K562 (cell line): ENCODE measurements at regions not wholly inside any gene's neighbourhood (a gene's known extent, or its start where the extent isn't known, plus 50 kb on each side); places are given as distances from the start of the nearest gene placed in this dataset.

Experiments used
- ATAC-seq: fragments of 200-7000 bp; cut with Tn5 transposase; 3 replicates; pipeline ENCODE4 v1.9.1; 2020; ENCODE audit warnings: moderate library complexity
- BruUV-seq: library from RNA; stranded (reverse); fragments of 400-500 nt; replicated peaks from 2 replicates; lab custom pipeline; 2021; lab: Mats Ljungman, UMichigan
- CTCF ChIA-PET: fragments of 300-600 bp; formaldehyde crosslinking; extraction: SDS; loops from one replicate; lab custom pipeline; 2021; ENCODE audit warnings: low intra/inter-chr PET ratio; lab: Yijun Ruan, JAX
- POLR2A ChIA-PET: fragments of 300-600, 350-650 bp; sonication (Branson Sonifier 250); formaldehyde crosslinking; extraction: SDS; loops from one replicate; lab custom pipeline; 2021; ENCODE audit warnings: antibody characterized with exemption, inconsistent platforms; lab: Yijun Ruan, JAX
- DNase-seq, 4 experiments: peaks; one replicate each; pipeline versions ENCODE4 v3.0.0 to v3.0.0-alpha.2; 2011 to 2018; ENCODE audit warnings: low spot score in 3 of 4, mixed read lengths in 3 of 4; ENCODE audit errors: extremely low read depth in 1 of 4
- FAIRE-seq: peaks from 2 replicates; lab custom pipeline; 2011; peaks lifted over from hg19 to GRCh38; lab: Jason Lieb, UNC
- H2AFZ ChIP-seq: 2 replicates; pipeline ENCODE4 v1.6.0; 2011; ENCODE audit warnings: low read depth, low read length, control low read depth, inconsistent platforms
- H3K27ac ChIP-seq: fragments of 200-600 bp; 3 replicates; pipeline ENCODE4 v1.8.0; 2011; ENCODE audit warnings: low read depth, mild to moderate bottlenecking, control low read depth, inconsistent platforms, low read length, moderate library complexity, mixed read lengths; ENCODE audit errors: extremely low read depth
- H3K27me3 ChIP-seq, 2 experiments: fragments of 300-600 bp in 1 of 2; 2 replicates in 1 of 2; 3 replicates in 1 of 2; pipeline versions ENCODE4 v1.6.0 to v1.8.0; 2011; ENCODE audit warnings: inconsistent platforms in 2 of 2, low read length in 2 of 2, mild to moderate bottlenecking in 1 of 2, mixed read lengths in 1 of 2, moderate library complexity in 1 of 2; ENCODE audit not compliant: control insufficient read depth in 2 of 2, insufficient read depth in 2 of 2
- H3K36me3 ChIP-seq: fragments of 300-600 bp; 3 replicates; pipeline ENCODE4 v1.8.0; 2011; ENCODE audit warnings: mild to moderate bottlenecking, low read length, inconsistent platforms; ENCODE audit not compliant: control insufficient read depth, insufficient read depth
- H3K4me1 ChIP-seq, 2 experiments: fragments of 200-600 bp in 1 of 2; replicated peaks in 1 of 2; 2 replicates in 1 of 2; 3 replicates in 1 of 2; pipeline versions ENCODE4 v1.5.1 to v1.8.0; 2011; ENCODE audit warnings: inconsistent platforms in 2 of 2, low read length in 2 of 2, mild to moderate bottlenecking in 1 of 2, mixed read lengths in 1 of 2, moderate library complexity in 1 of 2; ENCODE audit not compliant: control insufficient read depth in 2 of 2, insufficient read depth in 2 of 2
- H3K4me2 ChIP-seq: 2 replicates; pipeline ENCODE4 v1.6.1; 2011; ENCODE audit warnings: low read length, control low read depth, inconsistent platforms, mixed read lengths; ENCODE audit not compliant: insufficient read depth
- H3K4me3 ChIP-seq: fragments of 200-600 bp; sonication (generic), shearing (Covaris generic); 2 replicates; pipeline ENCODE4 v1.5.1; 2016; ENCODE audit warnings: control low read depth, inconsistent platforms
- H3K79me2 ChIP-seq: fragments of 200-600 bp; 3 replicates; pipeline ENCODE4 v1.8.0; 2011; ENCODE audit warnings: low read length, inconsistent platforms; ENCODE audit not compliant: control insufficient read depth, insufficient read depth
- H3K9ac ChIP-seq, 2 experiments: 2 replicates each; pipeline versions ENCODE4 v1.6.0 to v1.6.1; 2011; ENCODE audit warnings: low read depth in 2 of 2, low read length in 2 of 2, control low read depth in 1 of 2, inconsistent platforms in 1 of 2, mild to moderate bottlenecking in 1 of 2, mixed read lengths in 1 of 2; ENCODE audit not compliant: insufficient read depth in 1 of 2
- H3K9me1 ChIP-seq: one replicate; pipeline ENCODE4 v1.6.0; 2011; ENCODE audit warnings: inconsistent platforms, mild to moderate bottlenecking, low read length, moderate library complexity; ENCODE audit not compliant: control insufficient read depth, insufficient read depth
- H3K9me3 ChIP-seq: replicated peaks from 2 replicates; pipeline ENCODE4 v1.5.1; 2011; ENCODE audit warnings: low read depth, low read length, inconsistent platforms; ENCODE audit not compliant: control insufficient read depth, insufficient read depth
- H4K20me1 ChIP-seq: replicated peaks from 2 replicates; pipeline ENCODE4 v1.6.1; 2011; ENCODE audit warnings: low read length, inconsistent platforms, mixed read lengths; ENCODE audit not compliant: control insufficient read depth, insufficient read depth
- ASH1L ChIP-seq: fragments of 450-650 bp; IDR thresholded peaks from 2 replicates; pipeline ENCODE4 v1.6.1; 2018; ENCODE audit warnings: borderline replicate concordance, mild to moderate bottlenecking, low read depth; ENCODE audit not compliant: partially characterized antibody
- LARP7 ChIP-seq: fragments of 450-650 bp; IDR thresholded peaks from 2 replicates; pipeline ENCODE4 v1.6.1; 2016
- NEUROD1 ChIP-seq: fragments of 150-350 bp; IDR thresholded peaks from 2 replicates; pipeline ENCODE4 v1.6.1; 2014; ENCODE audit warnings: borderline replicate concordance, low read length, low read depth; ENCODE audit not compliant: partially characterized antibody
- SMARCA5 ChIP-seq: fragments of 450-650 bp; IDR thresholded peaks from 2 replicates; pipeline ENCODE4 v1.6.1; 2016
- STAT5A ChIP-seq: IDR thresholded peaks from 2 replicates; pipeline ENCODE4 v1.6.1; 2012; ENCODE audit warnings: low read length, inconsistent platforms, borderline replicate concordance
- WGBS: fragments of 100-300 bp; shearing (Covaris generic); methylation state at CpG from one replicate; pipeline ENCODE4 v1.1.6; 2016; ENCODE audit warnings: low coverage, mixed read lengths; ENCODE audit not compliant: insufficient coverage; ENCODE audit errors: missing lambda C conversion rate; 5-methylcytosine and 5-hydroxymethylcytosine counted together
- in situ Hi-C: fragments of 300-500 bp; cut with MboI; formaldehyde crosslinking; loops from 4 replicates; pipeline ENCODE4 v1.15.0; 2018; ENCODE audit warnings: inconsistent platforms, mixed read lengths
- intact Hi-C: fragments of 100-400 bp; cut with micrococcal nuclease; formaldehyde crosslinking; loops from 2 replicates; pipeline ENCODE4 v1.14.2; 2022

DNA sequence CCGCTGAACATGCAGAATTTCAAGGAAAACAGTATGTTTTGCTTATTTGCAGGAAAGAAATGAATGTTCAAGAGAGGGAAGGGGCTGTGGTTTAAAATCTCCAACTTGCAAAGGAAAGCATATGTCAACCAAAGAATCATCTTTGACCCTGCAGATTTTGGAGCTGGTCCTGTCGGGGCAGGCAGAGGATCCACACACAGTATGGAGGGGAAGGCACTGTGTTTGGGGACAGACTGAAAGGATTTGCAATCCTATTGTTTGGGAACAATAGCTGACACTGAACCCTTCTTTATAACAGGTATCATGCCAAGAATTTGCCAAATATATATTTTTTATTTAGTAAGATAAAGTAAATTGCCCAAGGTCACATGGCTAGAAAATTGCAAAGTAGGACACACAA lies 121.4 kb upstream of the ZNF618 start (continued):
- TF ChIP-seq NEUROD1 (no peak), STAT5A (no peak)

DNA sequence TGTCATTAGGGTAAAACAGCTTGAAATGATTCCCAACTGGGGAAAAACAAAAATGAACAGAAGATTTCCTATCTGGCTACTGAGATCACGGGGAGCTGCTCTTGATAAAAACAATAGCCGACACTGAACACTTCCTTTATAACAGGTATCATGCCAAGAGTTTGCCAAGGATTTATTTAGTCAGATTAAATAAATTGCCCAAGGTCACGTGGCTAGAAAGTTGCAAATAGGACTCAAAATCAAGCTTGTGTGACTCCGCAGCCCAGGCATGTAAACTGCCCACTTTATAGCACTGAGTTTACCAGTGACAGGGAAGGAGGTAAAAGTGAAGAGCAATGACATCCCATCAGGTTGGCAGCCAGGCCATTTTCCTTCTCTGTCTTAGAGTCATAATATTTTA lies 120.7 kb upstream of the ZNF618 start:
- Histone ChIP-seq H3K4me3 (no peak overlapping the region), H3K4me2 (no peak overlapping the region), H3K36me3 (no peaks in the 10 kb centered on the region), H2AFZ (no peak overlapping the region), H3K27me3 (peaks cover 0 to 9% of the 10 kb centered on the region in 2 experiments; a peak in 1 of 5 replicates), H3K4me1 (no peaks in the 10 kb centered on the region), H3K9me1 (no peaks in the 10 kb centered on the region), H3K79me2 (no peaks in the 10 kb centered on the region), H3K27ac (no peak overlapping the region), H3K9me3 (no peaks in the 10 kb centered on the region), H3K9ac (no peak overlapping the region), H4K20me1 (no peaks in the 10 kb centered on the region)
- ATAC-seq (no peak), DNase-seq (no peak), FAIRE-seq (no peak)
- 2% methylated on average over 4 of the region's 4 CpGs for WGBS
- intact Hi-C loops (no loop called here), in situ Hi-C loops (no loop called here)
- ChIA-PET POLR2A (interaction anchor here (0.6 kb wide), 1 partner anchor 841 kb away, joined by 3 read pairs; no protein-coding TSS in a partner anchor), CTCF (interaction anchor here (0.7 kb wide), 1 partner anchor 434 kb away, joined by 3 read pairs; no protein-coding TSS in a partner anchor)
- no TSS peak for BruUV-seq
- TF ChIP-seq SMARCA5 = no peak

DNA sequence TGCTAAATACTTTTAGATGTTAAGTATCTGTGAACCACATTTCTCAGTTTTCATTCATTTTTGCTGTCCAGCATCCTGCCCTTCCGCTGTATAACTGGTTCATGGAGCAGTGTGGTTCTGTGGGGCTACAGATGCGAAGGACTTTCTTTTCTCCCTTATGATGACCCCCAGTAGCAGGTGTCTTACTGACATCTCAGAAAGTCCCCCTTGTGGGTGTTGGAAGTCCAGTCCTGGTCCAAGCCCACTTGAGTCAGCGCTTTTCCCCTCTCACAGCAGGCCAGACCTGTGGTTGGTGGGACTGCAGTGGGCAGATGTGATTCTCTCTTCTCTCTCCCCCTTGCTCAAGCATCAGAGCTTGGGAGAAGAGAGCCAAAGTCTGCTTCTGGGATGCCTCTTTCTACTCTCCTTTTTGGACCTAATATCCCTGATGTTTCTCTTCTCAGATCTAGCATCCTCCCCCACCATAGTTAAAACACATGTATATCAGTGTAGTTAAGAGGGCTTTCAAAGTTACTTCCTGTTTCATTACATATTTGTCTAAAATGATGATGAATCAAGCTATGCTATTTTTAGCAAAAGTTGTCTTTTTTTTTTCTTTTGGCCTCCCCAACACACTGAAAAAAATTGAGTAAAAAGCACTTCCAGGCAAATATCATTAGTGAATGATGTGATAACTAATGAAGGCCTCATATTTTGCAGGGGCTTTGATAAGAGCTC lies 119.5 kb upstream of the ZNF618 start:
- H3K9ac ChIP-seq = no peak overlapping the region
- no peak overlapping the region for H2AFZ ChIP-seq
- 0% methylated on average over 3 of the region's 3 CpGs for WGBS
- TF ChIP-seq ASH1L (no peak), LARP7 (no peak)
- no peak for FAIRE-seq
- H3K9me3 ChIP-seq = no peaks in the 10 kb centered on the region
- no peaks in the 10 kb centered on the region for H3K9me1 ChIP-seq
- H3K4me2 ChIP-seq = no peak overlapping the region
- in situ Hi-C loops (no loop called here), intact Hi-C loops (no loop called here)
- no peaks in the 10 kb centered on the region for H4K20me1 ChIP-seq
- H3K27ac ChIP-seq = no peak overlapping the region
- CTCF ChIA-PET = no interaction called here
- no peaks in the 10 kb centered on the region for H3K36me3 ChIP-seq
- no peaks in the 10 kb centered on the region for H3K79me2 ChIP-seq
- no peaks in the 10 kb centered on the region for H3K4me1 ChIP-seq
- H3K4me3 ChIP-seq = no peak overlapping the region
- BruUV-seq = no TSS peak
- no peak for ATAC-seq
- POLR2A ChIA-PET = interaction anchor here (0.6 kb wide), 1 partner anchor 102 kb away, joined by 3 read pairs; no protein-coding TSS in a partner anchor
- DNase-seq = no peak
- H3K27me3 ChIP-seq = peaks cover 0 to 9% of the 10 kb centered on the region in 2 experiments; a peak in 1 of 5 replicates
